Bronchial epithelial cell (primary cell): ENCODE measurements at regions not wholly inside any gene's neighbourhood (a gene's known extent, or its start where the extent isn't known, plus 50 kb on each side); places are given as distances from the start of the nearest gene placed in this dataset.
"Not testable (repeated sequence)": the region's sequence is repeated elsewhere in the genome, so short reads cannot be mapped to it uniquely, and the experiment has no call there.

ENCODE experiments used
- DNase-seq: peaks from one replicate; pipeline ENCODE4 v3.0.0-alpha.2; 2010; ENCODE audit warnings: low read depth
- FAIRE-seq: peaks from 2 replicates; lab custom pipeline; 2011; peaks lifted over from hg19 to GRCh38; lab: Jason Lieb, UNC
- H3K27me3 ChIP-seq: 2 replicates; pipeline ENCODE4 v1.5.1; 2011; ENCODE audit warnings: low read length; ENCODE audit not compliant: control insufficient read depth, insufficient read depth
- H3K36me3 ChIP-seq: 2 replicates; pipeline ENCODE4 v1.5.1; 2011; ENCODE audit warnings: low read length; ENCODE audit not compliant: control insufficient read depth, insufficient read depth
- H3K4me3 ChIP-seq: 2 replicates; pipeline ENCODE4 v1.5.1; 2011; ENCODE audit warnings: mild to moderate bottlenecking, low read depth, low read length, control low read depth
- CTCF ChIP-seq: IDR thresholded peaks from 2 replicates; pipeline ENCODE4 v1.5.1; 2011; ENCODE audit warnings: mild to moderate bottlenecking, moderate library complexity, low read length, control low read depth, inconsistent platforms; ENCODE audit not compliant: insufficient read depth, severe bottlenecking

GRCh38 chr11:101226617-101227016 is 97.0 kb upstream of the PGR start:
- no peak for TF ChIP-seq CTCF
- no peak overlapping the region for H3K4me3 ChIP-seq
- no peaks in the 10 kb centered on the region for H3K27me3 ChIP-seq
- FAIRE-seq (no peak), DNase-seq (no peak)
- H3K36me3 ChIP-seq: no peaks in the 10 kb centered on the region

- no peaks in the 10 kb centered on the region for H3K27me3 ChIP-seq
- no peak overlapping the region for H3K4me3 ChIP-seq
- TF ChIP-seq CTCF: no peak
- FAIRE-seq: no peak
- DNase-seq: no peak
- no peaks in the 10 kb centered on the region for H3K36me3 ChIP-seq
Measured at GRCh38 chr11:101224221-101224620, 94.6 kb upstream of the PGR start.

GRCh38 chr11:101218091-101218490 is 88.5 kb upstream of the PGR start:
- DNase-seq, FAIRE-seq, H3K4me3 ChIP-seq: not testable (repeated sequence)

GRCh38 chr11:101216091-101216490 is 86.5 kb upstream of the PGR start:
- not testable (repeated sequence) for H3K4me3 ChIP-seq, DNase-seq, H3K36me3 ChIP-seq, FAIRE-seq, H3K27me3 ChIP-seq

More at GRCh38 chr11:101218091-101218490, 88.5 kb upstream of the PGR start:
- not testable (repeated sequence) for H3K27me3 ChIP-seq, H3K36me3 ChIP-seq

- no peak overlapping the region for H3K4me3 ChIP-seq
- no peaks in the 10 kb centered on the region for H3K27me3 ChIP-seq
- no peak for FAIRE-seq
- DNase-seq: peak; percentile 11
- TF ChIP-seq CTCF: no peak
- H3K36me3 ChIP-seq: no peaks in the 10 kb centered on the region
Measured at GRCh38 chr11:101215069-101215468, 85.5 kb upstream of the PGR start.

GRCh38 chr11:101211407-101211975 is 81.9 kb upstream of the PGR start:
- H3K36me3 ChIP-seq: no peaks in the 10 kb centered on the region
- H3K4me3 ChIP-seq: no peak overlapping the region
- no peak for TF ChIP-seq CTCF
- H3K27me3 ChIP-seq: no peaks in the 10 kb centered on the region
- DNase-seq: no peak
- FAIRE-seq: no peak

- Histone ChIP-seq H3K4me3 (no peak overlapping the region), H3K27me3 (no peaks in the 10 kb centered on the region), H3K36me3 (no peaks in the 10 kb centered on the region)
- TF ChIP-seq CTCF: no peak
- DNase-seq: no peak
- no peak for FAIRE-seq
Measured at GRCh38 chr11:101202614-101203013, 73.0 kb upstream of the PGR start.
